KMS-11 (cell line): ENCODE measurements at regions not wholly inside any gene's neighbourhood (a gene's known extent, or its start where the extent isn't known, plus 50 kb on each side); places are given as distances from the start of the nearest gene placed in this dataset.

ENCODE experiments used
- H2AFZ ChIP-seq: fragments of 200-600 bp; sonication (generic); 2 replicates; pipeline ENCODE4 v1.6.1; 2016; ENCODE audit warnings: antibody characterized with exemption, mixed run types, low read depth
- H3K27ac ChIP-seq: fragments of 200-600 bp; sonication (generic); 2 replicates; pipeline ENCODE4 v1.6.1; 2016; ENCODE audit warnings: mild to moderate bottlenecking, mixed run types
- H3K27me3 ChIP-seq: fragments of 200-600 bp; sonication (generic); 2 replicates; pipeline ENCODE4 v1.6.1; 2017; ENCODE audit warnings: mild to moderate bottlenecking, low read depth, mixed run types, moderate library complexity; ENCODE audit not compliant: insufficient read depth
- H3K36me3 ChIP-seq: fragments of 200-600 bp; sonication (generic); 2 replicates; pipeline ENCODE4 v1.6.1; 2017; ENCODE audit warnings: mild to moderate bottlenecking, mixed run types; ENCODE audit not compliant: insufficient read depth
- H3K4me1 ChIP-seq: fragments of 200-600 bp; sonication (generic); 2 replicates; pipeline ENCODE4 v1.6.1; 2016; ENCODE audit warnings: mild to moderate bottlenecking, low read depth, mixed run types; ENCODE audit not compliant: poor library complexity, severe bottlenecking
- H3K4me2 ChIP-seq: fragments of 200-600 bp; sonication (generic); 2 replicates; pipeline ENCODE4 v1.7.0; 2016; ENCODE audit warnings: mild to moderate bottlenecking, mixed run types
- H3K4me3 ChIP-seq: fragments of 200-600 bp; sonication (generic); IDR thresholded peaks from 2 replicates; pipeline ENCODE4 v1.6.1; 2017; ENCODE audit warnings: low read depth, low read length, mixed read lengths; ENCODE audit not compliant: insufficient read depth
- H3K79me2 ChIP-seq: fragments of 200-600 bp; sonication (generic); 2 replicates; pipeline ENCODE4 v1.6.1; 2016; ENCODE audit warnings: low read depth, mixed run types; ENCODE audit not compliant: insufficient read depth
- H3K9ac ChIP-seq: fragments of 200-600 bp; sonication (generic); 2 replicates; pipeline ENCODE4 v1.6.1; 2016; ENCODE audit warnings: mild to moderate bottlenecking, mixed run types
- H4K20me1 ChIP-seq: fragments of 200-600 bp; sonication (generic); 2 replicates; pipeline ENCODE4 v1.6.1; 2016; ENCODE audit warnings: mild to moderate bottlenecking, mixed run types; ENCODE audit not compliant: insufficient read depth
- TF ChIP-seq, protein P1 (sequence below): fragments of 200-600 bp; sonication (generic); conservative IDR thresholded peaks from 2 replicates; pipeline ENCODE4 v1.6.1; 2017; ENCODE audit warnings: low read depth, mild to moderate bottlenecking, antibody characterized with exemption, low read length, moderate library complexity, mixed read lengths

DNA sequence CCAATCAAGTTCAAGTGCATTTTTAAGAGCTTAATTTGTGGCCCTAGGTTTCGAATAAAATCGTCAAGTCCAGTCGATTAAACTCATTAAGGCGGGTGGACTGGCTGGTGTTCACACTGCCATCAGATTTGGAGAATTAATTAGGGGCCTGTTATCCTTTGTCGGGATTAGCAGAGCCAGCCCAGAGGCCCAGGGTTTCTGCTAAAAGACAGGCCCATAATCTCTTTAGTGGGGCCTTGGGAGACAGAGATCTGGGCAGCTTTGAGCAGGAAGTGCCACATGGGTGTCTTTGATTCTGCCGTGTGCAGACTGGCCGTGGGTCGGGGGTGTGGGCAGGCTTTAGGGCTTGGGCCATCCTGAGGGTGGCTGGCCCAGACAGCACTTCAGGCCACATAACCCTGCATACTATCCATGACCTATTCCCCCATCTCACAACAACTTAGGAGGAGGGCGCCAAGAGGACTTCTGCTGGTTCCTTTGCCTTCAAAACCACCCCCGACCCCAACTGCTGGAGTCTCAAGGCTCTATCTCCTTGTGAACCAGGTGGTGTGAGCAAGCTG, 94.7 kb downstream of the PLXNA1 start:
- Histone ChIP-seq H3K27ac (no peak overlapping the region), H4K20me1 (no peaks in the 10 kb centered on the region), H3K4me1 (peaks cover 23% of the 10 kb centered on the region), H3K36me3 (no peaks in the 10 kb centered on the region), H3K4me3 (no peak overlapping the region), H2AFZ (no peak overlapping the region), H3K9ac (no peak overlapping the region), H3K79me2 (no peaks in the 10 kb centered on the region), H3K27me3 (no peaks in the 10 kb centered on the region; the same call in 1 of the 2 replicates), H3K4me2 (no peak overlapping the region)
- TF ChIP-seq, protein P1, sequence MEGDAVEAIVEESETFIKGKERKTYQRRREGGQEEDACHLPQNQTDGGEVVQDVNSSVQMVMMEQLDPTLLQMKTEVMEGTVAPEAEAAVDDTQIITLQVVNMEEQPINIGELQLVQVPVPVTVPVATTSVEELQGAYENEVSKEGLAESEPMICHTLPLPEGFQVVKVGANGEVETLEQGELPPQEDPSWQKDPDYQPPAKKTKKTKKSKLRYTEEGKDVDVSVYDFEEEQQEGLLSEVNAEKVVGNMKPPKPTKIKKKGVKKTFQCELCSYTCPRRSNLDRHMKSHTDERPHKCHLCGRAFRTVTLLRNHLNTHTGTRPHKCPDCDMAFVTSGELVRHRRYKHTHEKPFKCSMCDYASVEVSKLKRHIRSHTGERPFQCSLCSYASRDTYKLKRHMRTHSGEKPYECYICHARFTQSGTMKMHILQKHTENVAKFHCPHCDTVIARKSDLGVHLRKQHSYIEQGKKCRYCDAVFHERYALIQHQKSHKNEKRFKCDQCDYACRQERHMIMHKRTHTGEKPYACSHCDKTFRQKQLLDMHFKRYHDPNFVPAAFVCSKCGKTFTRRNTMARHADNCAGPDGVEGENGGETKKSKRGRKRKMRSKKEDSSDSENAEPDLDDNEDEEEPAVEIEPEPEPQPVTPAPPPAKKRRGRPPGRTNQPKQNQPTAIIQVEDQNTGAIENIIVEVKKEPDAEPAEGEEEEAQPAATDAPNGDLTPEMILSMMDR = no peak

DNA sequence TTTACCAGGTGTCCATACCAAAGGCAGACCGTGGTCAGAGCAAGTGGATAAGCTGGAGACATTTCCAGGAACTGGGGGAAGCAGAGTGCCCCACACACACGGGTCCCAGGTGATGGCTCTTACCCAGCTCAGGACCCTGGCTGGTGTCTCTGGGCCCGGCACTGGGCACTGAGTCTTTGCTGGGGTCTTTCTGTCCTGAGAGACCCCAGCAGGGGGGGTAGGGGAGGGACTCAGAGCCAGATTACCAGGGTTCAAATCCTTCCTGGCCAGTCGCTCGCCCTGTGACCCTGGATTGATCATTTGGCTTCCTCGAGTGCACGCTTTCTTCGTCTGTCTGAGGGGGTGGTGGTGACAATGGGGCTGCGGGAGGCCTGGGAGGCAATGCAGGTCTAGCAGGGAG, 95.7 kb downstream of the PLXNA1 start:
- Histone ChIP-seq H2AFZ (no peak overlapping the region), H3K27ac (no peak overlapping the region), H3K9ac (no peak overlapping the region), H4K20me1 (no peaks in the 10 kb centered on the region), H3K36me3 (no peaks in the 10 kb centered on the region), H3K4me1 (peaks cover 23% of the 10 kb centered on the region), H3K4me3 (no peak overlapping the region), H3K4me2 (no peak overlapping the region), H3K79me2 (no peaks in the 10 kb centered on the region), H3K27me3 (no peaks in the 10 kb centered on the region; the same call in 1 of the 2 replicates)
- TF ChIP-seq, protein P1 = no peak

DNA sequence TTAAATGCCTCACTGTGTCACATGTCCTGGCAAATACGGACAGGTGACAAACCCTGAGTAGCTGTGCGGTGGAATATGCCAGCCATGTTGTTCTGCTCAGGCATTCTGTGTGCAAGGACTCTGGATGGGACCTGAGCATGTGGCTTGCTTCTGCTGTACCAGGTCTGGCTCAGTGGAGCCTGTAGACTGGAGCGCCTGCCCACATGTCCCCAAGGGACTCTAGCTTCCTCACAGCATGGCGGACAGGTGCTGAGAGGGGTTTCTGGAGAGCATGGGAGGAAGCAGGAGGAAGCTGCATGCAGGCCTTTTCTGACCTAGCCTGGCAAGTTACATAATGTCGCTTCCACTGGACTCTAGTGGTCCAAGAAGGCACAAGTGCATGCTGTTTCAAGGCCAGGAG, 96.3 kb downstream of the PLXNA1 start:
- H4K20me1 ChIP-seq = no peaks in the 10 kb centered on the region
- no peaks in the 10 kb centered on the region for H3K79me2 ChIP-seq
- no peak overlapping the region for H3K27ac ChIP-seq
- H3K4me3 ChIP-seq = no peak overlapping the region
- H3K36me3 ChIP-seq = no peaks in the 10 kb centered on the region
- H3K9ac ChIP-seq = no peak overlapping the region
- TF ChIP-seq, protein P1 = no peak
- no peaks in the 10 kb centered on the region; the same call in 1 of the 2 replicates for H3K27me3 ChIP-seq
- no peak overlapping the region for H2AFZ ChIP-seq
- H3K4me1 ChIP-seq = peaks cover 18% of the 10 kb centered on the region
- H3K4me2 ChIP-seq = no peak overlapping the region

DNA sequence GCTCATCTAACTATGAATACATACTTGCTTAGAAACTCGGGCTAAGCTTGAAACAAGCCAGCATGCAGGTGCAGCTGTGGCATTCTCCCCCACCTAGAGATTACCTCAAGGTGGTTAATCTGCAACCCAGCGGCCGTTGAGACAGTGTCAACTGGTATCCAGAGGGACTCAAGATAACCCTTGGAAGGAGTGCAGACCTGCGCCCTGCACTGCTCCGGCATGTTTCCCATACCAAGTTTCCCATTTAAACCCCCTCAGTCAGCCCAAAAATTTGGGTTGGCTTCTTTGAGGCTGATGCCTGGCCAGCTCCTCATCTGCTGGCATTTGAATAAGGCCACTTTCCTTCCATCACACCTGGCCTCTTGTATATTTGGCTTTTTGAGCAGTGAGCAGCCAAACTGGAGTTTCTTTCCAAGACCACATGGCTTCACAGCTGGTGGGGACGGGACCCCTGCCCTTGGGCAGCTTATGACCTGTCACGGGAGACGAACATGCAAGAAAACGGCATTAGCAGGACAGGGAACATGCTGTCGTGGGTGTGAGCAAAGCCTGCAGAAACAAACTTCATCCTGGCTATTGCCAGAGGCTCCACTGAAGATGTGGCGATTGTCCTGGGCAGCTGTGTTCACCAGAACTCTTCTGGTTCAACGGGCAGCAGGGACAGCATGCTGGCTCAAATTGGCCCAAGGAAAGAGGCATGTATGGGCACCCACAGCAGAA, 98.2 kb downstream of the PLXNA1 start:
- Histone ChIP-seq H3K27ac (no peak overlapping the region), H3K27me3 (no peaks in the 10 kb centered on the region; the same call in 1 of the 2 replicates), H3K4me3 (no peak overlapping the region), H4K20me1 (no peaks in the 10 kb centered on the region), H3K9ac (no peak overlapping the region), H3K79me2 (no peaks in the 10 kb centered on the region), H3K4me1 (no peaks in the 10 kb centered on the region), H3K36me3 (no peaks in the 10 kb centered on the region), H2AFZ (no peak overlapping the region), H3K4me2 (no peak overlapping the region)
- TF ChIP-seq, protein P1 = no peak
